Activated CD4-positive, alpha-beta T cell treated with anti-CD3 and anti-CD28 coated beads, Interleukin-2, amount 50 U/mL, for 4 hours (primary cell): ENCODE measurements at regions not wholly inside any gene's neighbourhood (a gene's known extent, or its start where the extent isn't known, plus 50 kb on each side); places are given as distances from the start of the nearest gene placed in this dataset.
A peak's percentile ranks its signal among the peaks of the same experiment; 100 is the strongest.
"Not testable (repeated sequence)": the region's sequence is repeated elsewhere in the genome, so short reads cannot be mapped to it uniquely, and the experiment has no call there.

ENCODE experiments used
- DNase-seq, 2 experiments: peaks; one replicate each; pipeline ENCODE4 v3.0.0-alpha.2; 2020

DNA sequence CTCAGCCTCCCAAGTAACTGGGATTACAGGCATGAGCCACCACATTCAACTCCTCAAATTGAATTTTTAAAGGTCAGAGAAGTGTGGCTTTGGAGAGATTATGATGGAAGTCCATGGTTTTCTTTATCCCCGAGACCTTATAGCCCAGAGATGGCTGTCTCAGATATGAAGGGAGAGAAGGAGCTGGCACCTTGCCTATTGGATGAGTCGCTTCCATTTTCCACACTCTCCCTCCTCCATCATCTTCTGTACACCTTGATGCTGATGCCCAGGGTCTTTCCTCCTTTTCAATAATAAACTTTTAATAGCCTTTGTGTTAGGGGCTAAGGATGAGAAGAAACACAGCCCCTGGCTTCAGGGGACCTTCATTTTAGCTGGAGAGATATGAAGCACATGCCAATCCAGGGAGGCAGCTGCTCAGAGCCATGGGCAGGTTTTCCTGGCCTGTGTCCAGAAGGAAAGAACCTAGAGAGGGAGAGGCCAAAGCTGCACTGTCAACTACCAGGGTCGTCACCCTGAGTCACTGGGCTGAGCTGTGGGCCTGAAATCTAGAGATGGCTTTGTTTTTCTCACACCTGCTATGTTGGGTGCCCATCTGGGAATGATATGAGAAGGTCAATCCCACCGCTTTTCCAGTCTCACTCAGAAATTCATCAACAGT is 146.0 kb upstream of the SERTAD2 start:
- no peak for DNase-seq

GRCh38 chr2:64803776-64804175 is 150.1 kb upstream of the SERTAD2 start:
- DNase-seq, result no peak

DNA sequence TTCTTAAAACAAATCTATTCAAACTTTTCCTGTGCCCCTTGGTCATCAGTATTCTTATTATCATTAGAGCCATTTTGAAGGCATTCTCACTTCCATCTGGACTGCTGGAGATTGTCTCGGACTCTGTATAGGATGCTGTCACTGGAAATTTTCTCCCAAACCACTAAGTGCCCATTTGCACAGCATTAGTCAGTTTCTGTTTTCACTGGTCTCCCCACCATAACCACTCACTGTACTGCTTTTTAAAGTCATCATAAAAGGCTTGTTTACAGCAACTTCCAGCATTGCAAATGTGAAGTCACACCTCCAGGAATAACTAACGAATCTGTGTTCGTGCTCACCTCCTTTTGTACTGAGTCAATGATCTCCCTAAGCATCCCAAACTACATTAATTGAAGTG is 150.9 kb upstream of the SERTAD2 start:
- no peak for DNase-seq

DNA sequence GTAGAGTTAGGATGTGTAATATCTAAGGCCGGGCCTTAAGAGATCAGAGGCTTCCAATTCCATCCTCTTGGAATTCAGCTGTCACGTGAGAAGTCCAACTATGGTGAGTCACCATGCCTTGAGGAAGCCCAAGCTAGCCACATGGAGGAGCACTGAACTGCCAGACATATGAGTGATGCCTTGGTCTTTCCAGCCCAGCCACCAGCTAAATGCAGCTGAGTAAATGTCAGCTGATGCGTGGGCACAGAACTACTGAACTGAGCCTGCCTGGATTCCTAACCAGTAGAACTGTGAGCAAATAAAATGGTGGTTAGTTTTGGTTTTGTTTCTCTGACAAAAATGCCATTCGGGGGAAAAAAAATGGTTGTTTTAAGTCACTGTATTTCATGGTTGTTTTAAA is 153.7 kb upstream of the SERTAD2 start:
- peak; percentile 7 to 26 for DNase-seq

DNA sequence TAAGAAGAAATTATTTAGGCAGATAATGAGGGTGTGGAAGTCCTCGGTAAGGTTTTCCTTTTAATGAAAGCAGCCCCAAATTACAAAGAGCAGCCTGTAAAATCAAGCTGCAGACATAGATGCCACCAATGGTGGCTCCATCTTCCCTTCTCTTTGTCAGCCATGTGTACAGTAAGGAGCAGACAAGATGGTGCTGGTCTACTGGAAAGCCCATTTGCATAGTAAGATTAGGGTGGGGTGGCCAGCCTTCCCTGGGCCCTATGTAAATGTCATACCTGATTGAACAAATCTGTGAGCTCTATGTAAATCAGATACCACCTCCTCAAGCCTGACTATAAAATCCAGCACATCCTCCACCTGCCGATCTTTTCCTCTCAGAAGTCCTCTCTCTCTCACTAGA is 154.4 kb upstream of the SERTAD2 start:
- DNase-seq, result no peak

- no peak for DNase-seq
Measured at GRCh38 chr2:64808754-64809153, 155.0 kb upstream of the SERTAD2 start.

DNA sequence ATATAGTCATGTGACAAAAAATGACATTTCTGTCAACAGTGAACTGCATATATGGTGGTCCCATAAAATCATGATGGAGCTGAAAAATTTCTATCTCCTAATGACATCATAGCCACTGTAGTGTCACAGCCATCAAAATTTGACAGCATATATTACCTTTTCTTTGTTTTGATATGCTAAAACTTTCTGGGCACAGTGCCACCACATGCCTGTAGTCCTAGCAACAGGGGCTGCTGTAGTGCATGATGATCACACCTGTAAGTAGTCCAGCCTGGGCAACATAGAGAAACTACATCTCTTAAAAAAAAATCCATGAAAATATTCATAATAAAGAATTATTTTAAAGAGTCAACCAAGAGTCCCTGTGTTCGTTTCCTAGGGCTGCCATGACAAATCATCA is 155.5 kb upstream of the SERTAD2 start:
- DNase-seq, result no peak

DNA sequence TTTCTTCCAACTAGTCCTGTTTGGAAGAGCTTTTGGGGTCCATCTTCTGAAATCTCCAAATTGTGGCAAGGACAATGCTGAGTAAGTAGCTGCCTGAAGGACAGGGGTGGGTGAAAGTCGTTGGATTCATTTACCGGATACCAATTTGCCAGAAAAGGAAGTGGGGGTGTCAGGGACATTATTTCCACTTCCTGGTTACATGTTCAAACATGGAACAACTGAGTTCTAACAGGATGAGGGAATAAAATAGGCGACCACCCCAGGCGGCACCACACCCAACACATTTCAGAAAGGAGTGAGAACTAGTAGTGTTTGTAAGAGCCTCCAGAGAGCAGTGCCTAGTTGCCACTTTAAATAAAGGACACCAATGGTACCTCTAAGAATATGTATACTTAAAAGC is 158.6 kb upstream of the SERTAD2 start:
- DNase-seq, result no peak

DNA sequence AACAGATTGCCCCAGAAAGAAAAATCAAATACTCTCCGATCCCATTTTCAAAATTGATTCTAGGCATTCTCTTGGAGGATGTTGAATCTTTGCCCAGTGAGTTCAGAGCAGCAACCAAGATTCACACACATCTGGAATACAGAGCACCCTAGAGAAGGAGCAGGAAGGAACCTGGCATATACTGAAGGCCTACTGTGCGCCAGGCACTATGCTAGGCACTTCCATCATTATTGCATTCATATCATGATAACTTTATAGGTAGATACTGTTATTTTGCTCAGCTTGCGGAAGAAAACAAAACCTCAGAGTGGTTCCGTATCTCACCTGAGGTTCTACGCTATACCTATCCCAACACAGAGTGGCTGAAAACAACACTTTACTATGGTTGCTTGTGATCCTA is 160.3 kb upstream of the SERTAD2 start:
- no peak for DNase-seq

DNA sequence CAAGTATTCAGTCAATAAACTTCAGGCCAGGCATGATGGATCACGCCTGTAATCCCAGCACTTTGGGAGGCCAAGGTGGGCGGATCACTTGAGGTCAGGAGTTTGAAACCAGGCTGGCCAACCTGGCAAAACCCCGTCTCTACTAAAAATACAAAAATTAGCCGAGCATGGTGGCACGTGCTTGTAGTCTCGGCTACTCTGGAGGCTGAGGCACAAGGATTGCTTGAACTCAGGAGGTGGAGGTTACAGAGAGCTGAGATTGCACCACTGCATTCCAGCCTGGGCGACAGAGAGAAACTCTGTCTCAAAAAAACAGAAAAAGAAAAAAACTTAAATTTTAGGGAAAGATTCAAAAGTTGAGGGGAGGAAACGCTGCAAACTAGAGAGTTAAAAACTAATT is 162.8 kb upstream of the SERTAD2 start:
- DNase-seq, result not testable (repeated sequence)

DNA sequence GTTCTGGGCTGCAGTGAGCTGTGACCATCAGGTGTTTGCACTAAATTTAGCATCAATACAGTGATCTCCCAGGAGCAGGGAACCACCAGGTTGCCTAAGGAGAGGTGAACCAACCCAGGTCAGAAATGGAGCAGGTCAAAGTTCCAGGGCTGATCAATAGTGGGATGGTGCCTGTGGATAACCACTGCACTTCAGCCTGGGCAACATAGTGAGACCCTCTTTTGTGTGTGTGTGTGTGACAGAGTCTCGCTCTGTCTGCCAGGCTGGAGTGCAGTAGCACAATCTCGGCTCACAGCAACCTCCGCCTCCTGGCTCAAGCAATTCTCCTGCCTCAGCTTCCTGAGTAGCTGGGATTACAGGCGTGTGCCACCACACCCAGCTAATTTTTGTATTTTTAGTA is 163.7 kb upstream of the SERTAD2 start:
- DNase-seq, result no peak

DNA sequence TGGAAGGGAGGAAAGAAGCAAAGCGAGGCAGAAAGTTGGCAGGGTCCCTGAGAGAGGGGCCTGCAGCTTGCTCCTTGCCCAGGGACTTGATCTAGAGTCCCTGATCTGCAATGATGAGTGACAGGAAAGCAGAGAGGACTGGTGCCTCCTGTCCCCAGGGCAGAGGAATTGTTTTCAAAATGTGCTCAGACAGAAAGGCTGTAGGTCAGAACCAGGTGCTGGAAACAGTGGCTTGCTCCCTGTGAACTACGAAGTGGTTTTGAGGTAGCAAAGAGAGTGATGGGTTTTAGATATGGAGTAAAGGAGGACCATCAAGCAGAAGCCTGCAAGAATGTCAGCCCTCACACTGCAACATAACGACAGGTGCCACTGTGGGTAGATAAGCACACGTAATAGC is 164.9 kb upstream of the SERTAD2 start:
- DNase-seq, result no peak

DNA sequence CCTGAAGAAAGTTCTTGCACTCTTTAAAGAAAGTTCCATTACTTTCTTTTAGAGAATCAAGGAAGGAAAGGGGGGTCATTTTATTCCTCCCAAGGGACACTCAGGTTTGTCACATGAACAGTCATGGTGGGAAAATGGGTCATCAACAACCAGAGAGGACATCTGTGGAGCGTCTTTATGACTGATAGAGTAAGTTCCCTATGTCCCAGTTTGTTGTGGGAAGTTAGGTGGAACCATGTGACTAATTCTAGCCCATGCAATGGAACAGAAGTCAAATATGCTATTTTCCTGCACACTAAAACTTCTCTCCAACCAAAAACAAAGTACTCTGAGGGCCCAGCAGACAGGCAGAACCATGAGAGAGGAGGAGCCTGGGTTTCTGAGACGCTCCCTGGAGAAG is 165.6 kb upstream of the SERTAD2 start:
- DNase-seq, result no peak

DNA sequence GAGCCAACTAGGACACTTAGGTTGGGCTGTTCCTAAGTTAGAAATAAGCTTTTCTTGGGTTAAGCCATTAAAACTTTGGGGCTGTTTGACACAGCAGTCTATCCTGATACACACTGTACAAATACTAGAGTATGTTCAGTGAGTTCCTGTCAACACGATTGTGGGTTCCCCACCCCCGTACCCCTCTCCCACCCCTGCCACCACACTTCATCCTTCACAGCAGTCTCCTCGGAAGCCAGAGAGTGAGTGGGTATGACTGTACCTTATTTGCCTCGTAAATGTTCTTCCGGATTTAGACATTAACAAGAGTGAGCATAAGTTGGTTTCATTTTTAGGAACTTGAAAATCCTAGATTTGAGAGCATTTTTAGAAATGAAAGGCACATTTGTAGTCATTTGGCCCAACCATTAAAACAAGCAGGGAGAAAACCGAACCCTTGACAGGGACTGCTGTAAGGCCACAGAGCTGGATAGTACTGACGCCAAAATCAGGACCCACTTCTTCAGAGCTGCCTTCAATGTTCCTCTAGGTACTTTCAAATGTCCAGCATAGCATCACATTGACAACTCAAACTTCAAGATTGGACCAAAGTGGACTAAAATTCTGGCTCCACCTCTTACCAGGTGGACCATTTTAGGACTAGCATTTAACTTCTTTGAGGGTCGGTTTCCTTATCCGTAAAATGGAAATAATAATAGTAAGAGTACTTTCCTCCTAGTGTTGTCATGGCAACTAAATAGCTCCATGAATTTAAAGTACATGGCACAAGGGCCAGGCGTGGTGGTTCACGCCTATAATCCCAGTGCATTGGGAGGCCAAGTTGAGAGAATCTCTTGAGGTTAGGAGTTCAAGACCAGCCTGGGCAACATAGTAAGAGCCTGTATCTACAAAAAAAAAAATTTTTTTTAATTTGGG is 166.3 kb upstream of the SERTAD2 start:
- peak; percentile 52 to 63 for DNase-seq

GRCh38 chr2:64820901-64821300 is 167.2 kb upstream of the SERTAD2 start:
- DNase-seq, result no peak

DNA sequence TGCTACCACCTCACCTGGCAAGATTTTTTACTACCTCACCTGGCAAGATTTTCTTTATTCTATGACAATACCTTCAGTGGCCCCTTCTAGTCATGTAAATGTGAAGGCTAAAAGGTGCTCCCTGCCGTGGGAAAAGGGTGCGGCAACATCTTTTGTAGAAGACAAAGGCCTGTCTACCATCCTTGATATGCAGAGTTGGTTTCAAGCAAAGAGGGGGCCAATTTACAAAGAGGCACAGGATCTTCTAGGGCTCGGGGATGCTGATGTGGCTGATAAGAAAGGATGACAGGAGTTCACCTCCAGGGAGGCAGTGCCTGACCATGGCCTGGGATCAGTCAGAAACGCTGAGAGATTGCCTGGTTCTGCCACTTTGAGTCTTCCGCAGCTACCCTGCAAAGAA is 165.4 kb upstream of the SLC1A4 start:
- no peak for DNase-seq

DNA sequence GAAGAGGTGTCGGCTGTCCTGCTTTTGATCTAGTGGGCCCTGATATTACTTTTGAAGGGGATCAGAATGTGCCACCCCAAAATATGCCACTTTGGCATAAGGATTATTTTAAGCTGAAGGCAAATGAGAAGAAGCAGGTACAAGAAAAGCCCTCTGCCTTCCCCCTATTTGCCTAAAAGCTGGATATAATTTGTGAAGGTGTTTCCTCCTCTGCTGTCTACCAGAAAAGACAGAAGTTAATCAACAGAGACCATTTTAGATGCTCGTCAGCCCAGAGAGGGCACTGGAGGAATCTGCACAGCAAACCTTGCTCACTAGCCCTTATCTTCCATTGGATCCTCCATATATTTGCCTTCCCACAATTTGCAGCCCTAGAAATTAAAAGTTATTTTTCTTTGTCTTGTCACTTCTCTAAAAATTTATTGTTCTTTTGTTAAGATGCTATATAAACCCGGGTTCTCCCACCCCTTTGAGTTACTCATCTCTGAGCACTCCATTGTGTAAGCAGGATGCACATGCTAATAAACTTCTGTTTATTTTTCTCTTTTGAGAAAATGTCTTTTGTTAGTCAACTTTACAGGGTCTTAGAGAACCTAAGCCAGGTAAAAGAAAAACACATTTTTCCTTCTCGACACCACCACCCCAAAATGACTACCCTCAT is 163.2 kb upstream of the SLC1A4 start:
- no peak for DNase-seq

- no peak for DNase-seq
Measured at GRCh38 chr2:64826703-64827102, 162.5 kb upstream of the SLC1A4 start.

DNA sequence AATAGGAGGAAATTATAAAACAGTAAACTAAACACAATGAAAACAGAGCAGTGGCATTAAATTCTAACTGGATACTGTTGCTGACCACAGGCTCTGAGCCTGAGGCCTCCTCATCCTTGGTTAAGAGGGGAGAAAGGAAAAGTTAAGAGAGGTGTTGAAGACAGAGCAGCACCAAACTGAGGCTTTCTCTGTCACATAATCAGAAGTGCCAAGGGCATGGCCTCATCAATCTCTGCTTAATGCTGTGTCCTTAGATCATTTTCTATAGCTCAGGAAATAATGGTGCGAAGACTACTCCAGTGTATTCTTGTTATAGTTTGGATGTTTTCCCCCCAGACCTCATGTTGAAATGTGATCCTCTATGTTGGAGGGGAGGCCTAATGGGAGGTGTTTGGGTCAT is 160.9 kb upstream of the SLC1A4 start:
- no peak for DNase-seq

- no peak for DNase-seq
Measured at GRCh38 chr2:64829525-64829924, 159.7 kb upstream of the SLC1A4 start.

DNA sequence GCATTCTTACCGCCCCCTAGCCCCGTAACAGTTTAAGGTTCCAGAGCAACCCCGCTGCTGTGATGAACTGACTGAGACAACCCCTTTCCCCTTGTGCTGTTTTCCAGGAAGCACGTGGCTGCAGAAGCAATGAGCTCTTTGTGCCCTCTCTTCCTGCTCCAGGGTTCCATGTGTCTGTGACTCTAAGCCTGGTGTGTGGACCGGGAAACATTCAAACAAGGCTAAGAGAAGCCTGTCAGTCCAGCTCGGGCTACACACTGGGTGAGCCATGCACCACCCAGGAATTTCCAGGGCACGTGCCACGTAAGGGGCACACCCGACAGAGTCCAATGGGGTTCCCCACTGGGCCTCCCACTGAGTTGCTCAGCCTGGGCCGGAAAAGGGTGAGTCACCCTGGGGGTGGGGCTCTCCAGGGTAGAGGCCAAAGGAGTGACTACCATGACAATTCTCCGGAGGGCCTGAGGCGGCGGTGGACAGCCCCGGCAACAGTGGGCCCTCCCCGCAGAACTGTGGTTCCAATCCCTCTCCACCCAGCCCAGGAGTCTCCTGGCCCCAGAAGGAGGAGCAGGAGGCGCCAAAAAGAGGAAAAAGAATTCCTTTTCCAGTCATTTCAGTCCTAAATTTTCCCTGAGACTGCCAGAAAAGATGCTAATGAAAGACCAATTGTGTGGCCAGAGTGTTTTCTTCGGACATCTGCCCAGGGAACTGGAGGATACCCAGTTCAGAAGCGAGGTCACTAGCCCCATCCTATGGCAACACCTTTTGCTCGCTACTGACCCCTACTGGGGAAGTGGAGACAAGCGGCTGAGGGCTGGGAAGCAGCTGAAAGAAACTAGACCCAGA is 157.8 kb upstream of the SLC1A4 start:
- DNase-seq, result peak; percentile 83 to 84

- no peak for DNase-seq
Measured at GRCh38 chr2:64831977-64832328, 157.2 kb upstream of the SLC1A4 start.

DNA sequence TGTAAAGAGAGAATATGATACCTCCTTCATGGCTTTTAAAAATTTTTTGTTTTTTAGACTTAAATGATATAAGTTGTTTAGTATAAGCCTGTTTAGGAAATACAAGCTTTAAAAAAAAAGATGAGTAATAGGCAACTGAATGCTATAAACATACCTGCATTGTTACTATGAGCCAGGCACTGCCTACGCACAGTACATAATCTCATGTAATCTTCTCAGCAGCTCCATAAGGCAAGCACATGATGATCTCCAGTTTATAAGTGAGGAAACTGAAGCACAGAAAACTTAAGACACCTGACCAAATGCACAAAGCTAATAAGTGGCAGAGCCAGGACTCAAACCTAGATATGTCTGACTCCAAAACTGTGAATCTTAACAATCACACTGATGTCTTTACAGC is 156.3 kb upstream of the SLC1A4 start:
- no peak for DNase-seq
